Astrocyte (in vitro differentiated cells and primary cell): ENCODE measurements at regions not wholly inside any gene's neighbourhood (a gene's known extent, or its start where the extent isn't known, plus 50 kb on each side); places are given as distances from the start of the nearest gene placed in this dataset.

ENCODE experiments used
- DNase-seq: peaks from one replicate; pipeline ENCODE4 v3.0.0-alpha.2; 2010; ENCODE audit warnings: low read depth
- FAIRE-seq: peaks from 2 replicates; lab custom pipeline; 2011; peaks lifted over from hg19 to GRCh38; lab: Jason Lieb, UNC
- H2AFZ ChIP-seq: 2 replicates; pipeline ENCODE4 v1.6.0; 2012; ENCODE audit warnings: low read depth, low read length, inconsistent platforms
- H3K27ac ChIP-seq: 2 replicates; pipeline ENCODE4 v1.5.1; 2011; ENCODE audit warnings: low read depth, low read length, inconsistent platforms
- H3K27me3 ChIP-seq: 2 replicates; pipeline ENCODE4 v1.6.0; 2011; ENCODE audit warnings: low read length, inconsistent platforms; ENCODE audit not compliant: insufficient read depth
- H3K36me3 ChIP-seq: 2 replicates; pipeline ENCODE4 v1.5.1; 2011; ENCODE audit warnings: low read length, inconsistent platforms; ENCODE audit not compliant: insufficient read depth
- H3K4me1 ChIP-seq: 2 replicates; pipeline ENCODE4 v1.5.1; 2011; ENCODE audit warnings: low read length, inconsistent platforms; ENCODE audit not compliant: insufficient read depth
- H3K4me2 ChIP-seq: 2 replicates; pipeline ENCODE4 v1.6.0; 2012; ENCODE audit warnings: low read length, inconsistent platforms
- H3K4me3 ChIP-seq: 2 replicates; pipeline ENCODE4 v1.5.1; 2011; ENCODE audit warnings: low read depth, mild to moderate bottlenecking, low read length, inconsistent platforms; ENCODE audit not compliant: insufficient read depth
- H3K79me2 ChIP-seq: 2 replicates; pipeline ENCODE4 v1.6.0; 2012; ENCODE audit warnings: mild to moderate bottlenecking, low read length, inconsistent platforms; ENCODE audit not compliant: insufficient read depth
- H3K9ac ChIP-seq: 2 replicates; pipeline ENCODE4 v1.6.0; 2012; ENCODE audit warnings: mild to moderate bottlenecking, low read length, inconsistent platforms
- H3K9me3 ChIP-seq: 2 replicates; pipeline ENCODE4 v1.5.1; 2012; ENCODE audit warnings: low read depth, mild to moderate bottlenecking, low read length, inconsistent platforms; ENCODE audit not compliant: insufficient read depth
- H4K20me1 ChIP-seq: 2 replicates; pipeline ENCODE4 v1.6.0; 2012; ENCODE audit warnings: low read length, inconsistent platforms; ENCODE audit not compliant: insufficient read depth
- H3K27ac Mint-ChIP-seq: one replicate; pipeline ENCODE4 v1.8.0; 2021; ENCODE audit warnings: mild to moderate bottlenecking, mixed read lengths; ENCODE audit not compliant: unreplicated experiment
- H3K27me3 Mint-ChIP-seq: one replicate; pipeline ENCODE4 v1.8.0; 2021; ENCODE audit warnings: low read depth, mixed read lengths; ENCODE audit not compliant: unreplicated experiment
- H3K36me3 Mint-ChIP-seq: one replicate; pipeline ENCODE4 v1.8.0; 2021; ENCODE audit warnings: low read depth, mixed read lengths; ENCODE audit not compliant: unreplicated experiment
- H3K4me1 Mint-ChIP-seq: one replicate; pipeline ENCODE4 v1.8.0; 2021; ENCODE audit warnings: low read depth, mixed read lengths; ENCODE audit not compliant: unreplicated experiment
- H3K4me3 Mint-ChIP-seq: one replicate; pipeline ENCODE4 v1.8.0; 2021; ENCODE audit warnings: mild to moderate bottlenecking, moderate library complexity, mixed read lengths; ENCODE audit not compliant: unreplicated experiment
- H3K9me3 Mint-ChIP-seq: one replicate; pipeline ENCODE4 v1.8.0; 2021; ENCODE audit warnings: mild to moderate bottlenecking, mixed read lengths; ENCODE audit not compliant: unreplicated experiment
- EZH2 ChIP-seq: IDR thresholded peaks from 2 replicates; pipeline ENCODE4 v1.6.1; 2012; ENCODE audit warnings: mild to moderate bottlenecking, low read length, inconsistent platforms; ENCODE audit not compliant: insufficient read depth
- TF ChIP-seq, protein P1 (sequence below): IDR thresholded peaks from 2 replicates; pipeline ENCODE4 v1.5.1; 2011; ENCODE audit warnings: low read depth, mild to moderate bottlenecking, inconsistent platforms, low read length, moderate library complexity; ENCODE audit not compliant: insufficient read depth

DNA sequence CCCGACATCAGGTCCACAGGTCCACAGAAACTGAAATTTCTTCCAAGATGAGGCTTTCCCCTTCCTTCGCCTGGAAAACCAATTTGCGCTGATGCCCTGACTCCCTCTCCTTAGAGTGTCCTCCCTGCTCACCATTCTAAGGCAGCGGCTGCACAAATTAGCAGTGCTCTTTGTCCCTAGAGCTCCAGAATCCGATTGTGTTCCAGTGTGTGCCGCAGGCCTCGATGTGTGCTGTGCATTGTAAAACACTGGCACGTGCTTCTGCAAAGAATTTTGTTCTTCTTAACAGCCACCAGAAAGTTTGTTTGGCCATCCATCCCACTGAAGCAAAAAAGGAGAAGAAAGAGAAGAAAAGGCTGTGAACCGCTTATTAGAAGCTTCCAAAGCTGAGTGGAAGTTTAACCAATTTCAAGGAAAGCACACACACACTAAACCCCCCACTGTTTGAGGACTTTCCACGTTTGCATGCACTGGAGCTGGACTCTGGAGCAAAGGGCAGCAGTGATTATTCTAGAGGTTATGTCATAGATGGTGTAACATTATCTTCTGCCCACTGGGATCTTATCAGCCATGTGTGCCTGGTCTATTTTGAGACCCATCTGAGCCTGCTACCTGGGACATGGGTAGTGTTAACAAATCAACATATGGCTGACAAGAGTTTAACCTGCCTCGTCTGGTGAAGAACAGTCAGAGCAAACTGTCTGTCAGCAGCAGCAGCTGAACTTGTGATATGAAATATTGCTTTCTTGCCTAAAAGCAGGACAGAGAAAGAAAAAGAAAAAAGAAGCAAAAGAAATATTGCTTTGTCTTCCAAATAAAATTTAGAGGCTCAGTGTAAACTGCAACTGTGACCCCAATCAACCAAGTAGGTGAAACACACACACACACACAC is 64.9 kb upstream of the RREB1 start:
- Mint-ChIP-seq H3K9me3 (no peaks in the 10 kb centered on the region), H3K27me3 (no peaks in the 10 kb centered on the region), H3K4me1 (peaks cover 21% of the 10 kb centered on the region), H3K27ac (peak overlapping the region; percentile 88), H3K4me3 (no peak overlapping the region), H3K36me3 (no peaks in the 10 kb centered on the region)
- H3K9ac ChIP-seq = peak overlapping the region; percentile 13
- peak overlapping the region; percentile 59 for H3K4me2 ChIP-seq
- no peaks in the 10 kb centered on the region for H3K27me3 ChIP-seq
- no peak overlapping the region for H3K27ac ChIP-seq
- H3K4me1 ChIP-seq = peaks cover 13% of the 10 kb centered on the region
- no peaks in the 10 kb centered on the region for H3K79me2 ChIP-seq
- FAIRE-seq = no peak
- no peak overlapping the region for H3K4me3 ChIP-seq
- TF ChIP-seq, protein P1, sequence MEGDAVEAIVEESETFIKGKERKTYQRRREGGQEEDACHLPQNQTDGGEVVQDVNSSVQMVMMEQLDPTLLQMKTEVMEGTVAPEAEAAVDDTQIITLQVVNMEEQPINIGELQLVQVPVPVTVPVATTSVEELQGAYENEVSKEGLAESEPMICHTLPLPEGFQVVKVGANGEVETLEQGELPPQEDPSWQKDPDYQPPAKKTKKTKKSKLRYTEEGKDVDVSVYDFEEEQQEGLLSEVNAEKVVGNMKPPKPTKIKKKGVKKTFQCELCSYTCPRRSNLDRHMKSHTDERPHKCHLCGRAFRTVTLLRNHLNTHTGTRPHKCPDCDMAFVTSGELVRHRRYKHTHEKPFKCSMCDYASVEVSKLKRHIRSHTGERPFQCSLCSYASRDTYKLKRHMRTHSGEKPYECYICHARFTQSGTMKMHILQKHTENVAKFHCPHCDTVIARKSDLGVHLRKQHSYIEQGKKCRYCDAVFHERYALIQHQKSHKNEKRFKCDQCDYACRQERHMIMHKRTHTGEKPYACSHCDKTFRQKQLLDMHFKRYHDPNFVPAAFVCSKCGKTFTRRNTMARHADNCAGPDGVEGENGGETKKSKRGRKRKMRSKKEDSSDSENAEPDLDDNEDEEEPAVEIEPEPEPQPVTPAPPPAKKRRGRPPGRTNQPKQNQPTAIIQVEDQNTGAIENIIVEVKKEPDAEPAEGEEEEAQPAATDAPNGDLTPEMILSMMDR = no peak
- TF ChIP-seq EZH2 = no peak
- no peak for DNase-seq
- no peaks in the 10 kb centered on the region for H4K20me1 ChIP-seq
- H2AFZ ChIP-seq = peak overlapping the region; percentile 77
- no peaks in the 10 kb centered on the region for H3K9me3 ChIP-seq
- H3K36me3 ChIP-seq = no peaks in the 10 kb centered on the region

DNA sequence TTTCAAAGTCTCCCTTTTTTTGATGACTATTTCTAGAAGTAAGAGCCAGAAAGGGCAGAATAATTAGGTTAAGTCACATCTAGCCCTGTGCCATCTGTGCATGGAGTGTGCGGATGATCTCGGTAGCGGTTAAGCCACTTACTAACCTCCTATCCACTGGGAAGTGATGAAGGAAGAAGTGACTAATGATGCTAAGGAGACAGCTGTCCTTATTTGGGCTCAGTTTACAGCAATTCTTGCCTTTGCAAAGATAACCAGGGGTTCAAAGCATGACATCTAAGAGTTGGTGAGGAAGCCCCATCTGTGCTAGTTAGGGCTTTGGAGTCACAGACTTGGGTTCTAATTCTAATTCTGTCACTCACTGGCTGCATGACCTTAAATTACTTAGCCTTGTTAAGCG is 62.4 kb upstream of the RREB1 start:
- peaks cover 13% of the 10 kb centered on the region for H3K4me1 ChIP-seq
- Mint-ChIP-seq H3K4me3 (no peak overlapping the region), H3K4me1 (peaks cover 23% of the 10 kb centered on the region), H3K9me3 (no peaks in the 10 kb centered on the region), H3K27me3 (no peaks in the 10 kb centered on the region), H3K27ac (no peak overlapping the region), H3K36me3 (no peaks in the 10 kb centered on the region)
- H3K27ac ChIP-seq = no peak overlapping the region
- H4K20me1 ChIP-seq = no peaks in the 10 kb centered on the region
- no peaks in the 10 kb centered on the region for H3K79me2 ChIP-seq
- DNase-seq (no peak), FAIRE-seq (no peak)
- H3K36me3 ChIP-seq = no peaks in the 10 kb centered on the region
- no peak overlapping the region for H2AFZ ChIP-seq
- H3K9ac ChIP-seq = no peak overlapping the region
- H3K4me3 ChIP-seq = no peak overlapping the region
- H3K9me3 ChIP-seq = no peaks in the 10 kb centered on the region
- H3K4me2 ChIP-seq = no peak overlapping the region
- no peaks in the 10 kb centered on the region for H3K27me3 ChIP-seq
- TF ChIP-seq EZH2 = no peak
- TF ChIP-seq, protein P1 = no peak

DNA sequence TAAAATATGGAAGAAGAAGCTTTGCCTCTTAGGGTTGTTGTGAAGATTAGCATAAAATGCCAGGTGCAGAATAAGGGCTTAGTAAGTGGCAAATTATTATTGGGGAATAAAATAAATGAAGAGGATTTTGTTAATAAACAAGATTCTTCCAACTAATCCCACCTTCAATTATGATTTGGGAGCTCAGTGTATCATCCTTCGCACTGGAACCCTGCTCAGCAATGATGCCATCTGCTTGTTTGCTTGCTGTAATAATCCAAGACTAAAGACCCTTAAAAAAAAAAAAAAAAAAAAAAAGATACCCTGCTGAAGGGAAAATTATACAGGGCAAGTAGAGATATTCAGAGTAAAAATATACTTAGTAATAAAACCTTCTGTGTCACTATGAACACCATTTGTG is 62.0 kb upstream of the RREB1 start:
- Mint-ChIP-seq H3K36me3 (no peaks in the 10 kb centered on the region), H3K27ac (no peak overlapping the region), H3K4me3 (no peak overlapping the region), H3K27me3 (no peaks in the 10 kb centered on the region), H3K9me3 (no peaks in the 10 kb centered on the region), H3K4me1 (peaks cover 27% of the 10 kb centered on the region)
- H3K9ac ChIP-seq = no peak overlapping the region
- no peaks in the 10 kb centered on the region for H3K79me2 ChIP-seq
- FAIRE-seq (no peak), DNase-seq (no peak)
- no peaks in the 10 kb centered on the region for H3K27me3 ChIP-seq
- H3K4me1 ChIP-seq = peaks cover 15% of the 10 kb centered on the region
- no peaks in the 10 kb centered on the region for H3K36me3 ChIP-seq
- H2AFZ ChIP-seq = no peak overlapping the region
- H3K27ac ChIP-seq = no peak overlapping the region
- no peak overlapping the region for H3K4me2 ChIP-seq
- H3K4me3 ChIP-seq = no peak overlapping the region
- H4K20me1 ChIP-seq = no peaks in the 10 kb centered on the region
- H3K9me3 ChIP-seq = no peaks in the 10 kb centered on the region
- TF ChIP-seq, protein P1 = no peak
- TF ChIP-seq EZH2 = no peak
